ENCODE measurements at regions not wholly inside any gene's neighbourhood (a gene's known extent, or its start where the extent isn't known, plus 50 kb on each side); places are given as distances from the start of the nearest gene placed in this dataset.

- DNase-seq (ENCODE audit: low spot score) = no peak
Observed at GRCh38 chr13:106382534-106382933, 152.9 kb downstream of the EFNB2 start.

- no peak for DNase-seq (ENCODE audit: low spot score)
Observed at GRCh38 chr13:106381091-106381490, 154.4 kb downstream of the EFNB2 start.

- DNase-seq (ENCODE audit: low spot score) = peak; percentile 57
Observed at GRCh38 chr13:106377931-106378662, 157.4 kb downstream of the EFNB2 start.

GRCh38 chr13:106377341-106377740, 158.1 kb downstream of the EFNB2 start:
- DNase-seq (ENCODE audit: low spot score) = peak; percentile 78

- peak; percentile 99 for DNase-seq (ENCODE audit: low spot score)
Observed at GRCh38 chr13:106376401-106377112, 158.9 kb downstream of the EFNB2 start.

GRCh38 chr13:106375085-106375484, 160.4 kb downstream of the EFNB2 start:
- no peak for DNase-seq (ENCODE audit: low spot score)

- no peak for DNase-seq (ENCODE audit: low spot score)
Observed at GRCh38 chr13:106374631-106375030, 160.8 kb downstream of the EFNB2 start.

- DNase-seq (ENCODE audit: low spot score) = no peak
Observed at GRCh38 chr13:106373989-106374572, 161.4 kb downstream of the EFNB2 start.

- no peak for DNase-seq (ENCODE audit: low spot score)
Observed at GRCh38 chr13:106373304-106373988, 162.0 kb downstream of the EFNB2 start.

- no peak for DNase-seq (ENCODE audit: low spot score)
Observed at GRCh38 chr13:106372199-106373155, 163.0 kb downstream of the EFNB2 start.

- no peak for DNase-seq (ENCODE audit: low spot score)
Observed at GRCh38 chr13:106371024-106371423, 164.4 kb downstream of the EFNB2 start.

- DNase-seq (ENCODE audit: low spot score) = no peak
Observed at GRCh38 chr13:106369858-106370257, 165.6 kb downstream of the EFNB2 start.

GRCh38 chr13:106369091-106369490, 166.4 kb downstream of the EFNB2 start:
- DNase-seq (ENCODE audit: low spot score) = no peak

- no peak for DNase-seq (ENCODE audit: low spot score)
Observed at GRCh38 chr13:106367361-106367971, 168.0 kb downstream of the EFNB2 start.

GRCh38 chr13:106362707-106363106, 172.8 kb downstream of the EFNB2 start:
- no peak for DNase-seq (ENCODE audit: low spot score)

GRCh38 chr13:106361621-106362020, 173.8 kb downstream of the EFNB2 start:
- DNase-seq (ENCODE audit: low spot score) = no peak

GRCh38 chr13:106357198-106357597, 178.3 kb downstream of the EFNB2 start:
- DNase-seq (ENCODE audit: low spot score) = no peak

GRCh38 chr13:106355866-106356265, 179.6 kb downstream of the EFNB2 start:
- DNase-seq (ENCODE audit: low spot score) = no peak

- DNase-seq (ENCODE audit: low spot score) = no peak
Observed at GRCh38 chr13:106354961-106355360, 180.5 kb downstream of the EFNB2 start.

- no peak for DNase-seq (ENCODE audit: low spot score)
Observed at GRCh38 chr13:106352850-106353249, 182.6 kb downstream of the EFNB2 start.

GRCh38 chr13:106351251-106351650, 184.2 kb downstream of the EFNB2 start:
- DNase-seq (ENCODE audit: low spot score) = no peak
